ENCODE measurements at regions not wholly inside any gene's neighbourhood (a gene's known extent, or its start where the extent isn't known, plus 50 kb on each side); places are given as distances from the start of the nearest gene placed in this dataset.

- TF ChIP-seq, protein P1, sequence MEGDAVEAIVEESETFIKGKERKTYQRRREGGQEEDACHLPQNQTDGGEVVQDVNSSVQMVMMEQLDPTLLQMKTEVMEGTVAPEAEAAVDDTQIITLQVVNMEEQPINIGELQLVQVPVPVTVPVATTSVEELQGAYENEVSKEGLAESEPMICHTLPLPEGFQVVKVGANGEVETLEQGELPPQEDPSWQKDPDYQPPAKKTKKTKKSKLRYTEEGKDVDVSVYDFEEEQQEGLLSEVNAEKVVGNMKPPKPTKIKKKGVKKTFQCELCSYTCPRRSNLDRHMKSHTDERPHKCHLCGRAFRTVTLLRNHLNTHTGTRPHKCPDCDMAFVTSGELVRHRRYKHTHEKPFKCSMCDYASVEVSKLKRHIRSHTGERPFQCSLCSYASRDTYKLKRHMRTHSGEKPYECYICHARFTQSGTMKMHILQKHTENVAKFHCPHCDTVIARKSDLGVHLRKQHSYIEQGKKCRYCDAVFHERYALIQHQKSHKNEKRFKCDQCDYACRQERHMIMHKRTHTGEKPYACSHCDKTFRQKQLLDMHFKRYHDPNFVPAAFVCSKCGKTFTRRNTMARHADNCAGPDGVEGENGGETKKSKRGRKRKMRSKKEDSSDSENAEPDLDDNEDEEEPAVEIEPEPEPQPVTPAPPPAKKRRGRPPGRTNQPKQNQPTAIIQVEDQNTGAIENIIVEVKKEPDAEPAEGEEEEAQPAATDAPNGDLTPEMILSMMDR (IDR thresholded peaks at IDR 0.05): no peak
- TF ChIP-seq POLR2AphosphoS5 (IDR thresholded peaks at IDR 0.05; ENCODE audit: low read depth, low read length): no peak
- no peak for TF ChIP-seq SIN3A (IDR thresholded peaks at IDR 0.05; ENCODE audit: borderline replicate concordance, insufficient read depth, low read depth, low read length)
- TF ChIP-seq, protein P2, sequence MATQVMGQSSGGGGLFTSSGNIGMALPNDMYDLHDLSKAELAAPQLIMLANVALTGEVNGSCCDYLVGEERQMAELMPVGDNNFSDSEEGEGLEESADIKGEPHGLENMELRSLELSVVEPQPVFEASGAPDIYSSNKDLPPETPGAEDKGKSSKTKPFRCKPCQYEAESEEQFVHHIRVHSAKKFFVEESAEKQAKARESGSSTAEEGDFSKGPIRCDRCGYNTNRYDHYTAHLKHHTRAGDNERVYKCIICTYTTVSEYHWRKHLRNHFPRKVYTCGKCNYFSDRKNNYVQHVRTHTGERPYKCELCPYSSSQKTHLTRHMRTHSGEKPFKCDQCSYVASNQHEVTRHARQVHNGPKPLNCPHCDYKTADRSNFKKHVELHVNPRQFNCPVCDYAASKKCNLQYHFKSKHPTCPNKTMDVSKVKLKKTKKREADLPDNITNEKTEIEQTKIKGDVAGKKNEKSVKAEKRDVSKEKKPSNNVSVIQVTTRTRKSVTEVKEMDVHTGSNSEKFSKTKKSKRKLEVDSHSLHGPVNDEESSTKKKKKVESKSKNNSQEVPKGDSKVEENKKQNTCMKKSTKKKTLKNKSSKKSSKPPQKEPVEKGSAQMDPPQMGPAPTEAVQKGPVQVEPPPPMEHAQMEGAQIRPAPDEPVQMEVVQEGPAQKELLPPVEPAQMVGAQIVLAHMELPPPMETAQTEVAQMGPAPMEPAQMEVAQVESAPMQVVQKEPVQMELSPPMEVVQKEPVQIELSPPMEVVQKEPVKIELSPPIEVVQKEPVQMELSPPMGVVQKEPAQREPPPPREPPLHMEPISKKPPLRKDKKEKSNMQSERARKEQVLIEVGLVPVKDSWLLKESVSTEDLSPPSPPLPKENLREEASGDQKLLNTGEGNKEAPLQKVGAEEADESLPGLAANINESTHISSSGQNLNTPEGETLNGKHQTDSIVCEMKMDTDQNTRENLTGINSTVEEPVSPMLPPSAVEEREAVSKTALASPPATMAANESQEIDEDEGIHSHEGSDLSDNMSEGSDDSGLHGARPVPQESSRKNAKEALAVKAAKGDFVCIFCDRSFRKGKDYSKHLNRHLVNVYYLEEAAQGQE (IDR thresholded peaks at IDR 0.05; ENCODE audit: insufficient read depth in 1 of 2, low read depth in 2 of 2, low read length in 1 of 2): no peak
These were observed 205.0 kb upstream of the DCN start for GRCh38 chr12:91387461-91388134.
